NCI-H69 (cell line): ENCODE measurements at regions not wholly inside any gene's neighbourhood (a gene's known extent, or its start where the extent isn't known, plus 50 kb on each side); places are given as distances from the start of the nearest gene placed in this dataset.
A peak's percentile ranks its signal among the peaks of the same experiment; 100 is the strongest.

Experiments used
- DNase-seq: peaks from one replicate; lab custom pipeline; 2025; lab: John Stamatoyannopoulos, UW

GRCh38 chr3:17945018-17945798, 202.8 kb upstream of the TBC1D5 start:
- no peak for DNase-seq

GRCh38 chr3:17942856-17943255, 200.4 kb upstream of the TBC1D5 start:
- DNase-seq = no peak

- DNase-seq = no peak
These were observed 199.3 kb upstream of the TBC1D5 start for GRCh38 chr3:17941766-17942165.

- DNase-seq = no peak
These were observed 198.7 kb upstream of the TBC1D5 start for GRCh38 chr3:17941152-17941551.

GRCh38 chr3:17939157-17939556, 196.7 kb upstream of the TBC1D5 start:
- DNase-seq = no peak

GRCh38 chr3:17938313-17938712, 195.9 kb upstream of the TBC1D5 start:
- no peak for DNase-seq

GRCh38 chr3:17936736-17937480, 194.5 kb upstream of the TBC1D5 start:
- DNase-seq = no peak

GRCh38 chr3:17935222-17935621, 192.8 kb upstream of the TBC1D5 start:
- DNase-seq = peak; percentile 49

- no peak for DNase-seq
These were observed 189.8 kb upstream of the TBC1D5 start for GRCh38 chr3:17932136-17932771.

GRCh38 chr3:17931131-17931530, 188.7 kb upstream of the TBC1D5 start:
- DNase-seq = no peak

- no peak for DNase-seq
These were observed 186.2 kb upstream of the TBC1D5 start for GRCh38 chr3:17928502-17929145.

GRCh38 chr3:17927036-17927435, 184.6 kb upstream of the TBC1D5 start:
- no peak for DNase-seq

- DNase-seq = peak; percentile 4
These were observed 172.9 kb upstream of the TBC1D5 start for GRCh38 chr3:17915341-17915740.

- DNase-seq = no peak
These were observed 170.9 kb upstream of the TBC1D5 start for GRCh38 chr3:17913359-17913758.

GRCh38 chr3:17911986-17912760, 169.7 kb upstream of the TBC1D5 start:
- DNase-seq = no peak

- no peak for DNase-seq
These were observed 168.5 kb upstream of the TBC1D5 start for GRCh38 chr3:17910922-17911321.

- DNase-seq = no peak
These were observed 167.3 kb upstream of the TBC1D5 start for GRCh38 chr3:17909714-17910113.

GRCh38 chr3:17908399-17909191, 166.2 kb upstream of the TBC1D5 start:
- no peak for DNase-seq

- no peak for DNase-seq
These were observed 163.6 kb upstream of the TBC1D5 start for GRCh38 chr3:17905996-17906395.

GRCh38 chr3:17901893-17902292, 159.5 kb upstream of the TBC1D5 start:
- no peak for DNase-seq
